HepG2 (cell line): ENCODE measurements at regions not wholly inside any gene's neighbourhood (a gene's known extent, or its start where the extent isn't known, plus 50 kb on each side); places are given as distances from the start of the nearest gene placed in this dataset.
A peak's percentile ranks its signal among the peaks of the same experiment; 100 is the strongest.

Source experiments
- ATAC-seq: fragments of 200-7000 bp; cut with Tn5 transposase; 3 replicates; pipeline ENCODE4 v1.9.1; 2020; ENCODE audit warnings: mild to moderate bottlenecking, moderate library complexity
- BruUV-seq: library from RNA; stranded (reverse); fragments of 400-500 nt; replicated peaks from 2 replicates; lab custom pipeline; 2021; lab: Mats Ljungman, UMichigan
- CTCF ChIA-PET: fragments of 300-600 bp; formaldehyde crosslinking; extraction: SDS; loops from one replicate; lab custom pipeline; 2021; ENCODE audit warnings: low total read pairs, inconsistent platforms, low intra/inter-chr PET ratio; lab: Yijun Ruan, JAX
- POLR2A ChIA-PET: fragments of 350-600 bp; sonication (Branson Sonifier 250); formaldehyde crosslinking; loops from one replicate; lab custom pipeline; 2020; ENCODE audit warnings: antibody characterized with exemption, inconsistent platforms; lab: Yijun Ruan, JAX
- DNase-seq: peaks from one replicate; pipeline ENCODE4 v3.0.0-alpha.2; 2015; ENCODE audit warnings: low spot score
- FAIRE-seq: peaks from 3 replicates; lab custom pipeline; 2011; peaks lifted over from hg19 to GRCh38; lab: Jason Lieb, UNC
- H2AFZ ChIP-seq: one replicate; pipeline ENCODE4 v1.6.1; 2011; ENCODE audit warnings: low read length, inconsistent platforms
- H3K27ac ChIP-seq: fragments of 300-600 bp; 3 replicates; pipeline ENCODE4 v1.8.0; 2011; ENCODE audit warnings: mixed run types, mild to moderate bottlenecking, mixed read lengths, low read length, inconsistent platforms; ENCODE audit not compliant: insufficient read depth; ENCODE audit errors: extremely low read length
- H3K27me3 ChIP-seq, 2 experiments: fragments of 200-600 bp in 1 of 2; 2 replicates in 1 of 2; 3 replicates in 1 of 2; pipeline versions ENCODE4 v1.6.0 to v1.8.0; 2011; ENCODE audit warnings: low read length in 2 of 2, mild to moderate bottlenecking in 2 of 2, moderate library complexity in 2 of 2, inconsistent platforms in 1 of 2; ENCODE audit not compliant: insufficient read depth in 2 of 2, control insufficient read depth in 1 of 2
- H3K36me3 ChIP-seq, 2 experiments: fragments of 200-600 bp in 1 of 2; replicated peaks in 1 of 2; 2 replicates in 1 of 2; 3 replicates in 1 of 2; pipeline versions ENCODE4 v1.5.1 to v1.8.0; 2011; ENCODE audit warnings: low read length in 2 of 2, inconsistent platforms in 1 of 2; ENCODE audit not compliant: insufficient read depth in 2 of 2, control insufficient read depth in 1 of 2
- H3K4me1 ChIP-seq: 2 replicates; pipeline ENCODE4 v1.5.1; 2012; ENCODE audit warnings: low read length, inconsistent platforms; ENCODE audit not compliant: insufficient read depth
- H3K4me2 ChIP-seq: 2 replicates; pipeline ENCODE4 v1.6.0; 2011; ENCODE audit warnings: low read depth, low read length, inconsistent platforms
- H3K4me3 ChIP-seq, 3 experiments: fragments of 200-600 bp in 1 of 3; sonication (generic), shearing (Covaris generic) in 1 of 3; replicated peaks in 1 of 3; 2 replicates each; pipeline ENCODE4 v1.5.1; 2011 to 2016; ENCODE audit warnings: low read length in 3 of 3, inconsistent platforms in 2 of 3, low read depth in 2 of 3, mild to moderate bottlenecking in 2 of 3, control low read depth in 1 of 3, mixed read lengths in 1 of 3; ENCODE audit not compliant: insufficient read depth in 1 of 3
- H3K79me2 ChIP-seq: one replicate; pipeline ENCODE4 v1.6.1; 2011; ENCODE audit warnings: low read length, inconsistent platforms; ENCODE audit not compliant: insufficient read depth
- H3K9ac ChIP-seq: 2 replicates; pipeline ENCODE4 v1.6.0; 2011; ENCODE audit warnings: mild to moderate bottlenecking, low read depth, low read length, inconsistent platforms; ENCODE audit not compliant: insufficient read depth
- H3K9me3 ChIP-seq: 2 replicates; pipeline ENCODE4 v1.5.1; 2012; ENCODE audit warnings: mild to moderate bottlenecking, low read length
- H4K20me1 ChIP-seq: 2 replicates; pipeline ENCODE4 v1.6.0; 2011; ENCODE audit warnings: inconsistent platforms, mild to moderate bottlenecking, low read length, moderate library complexity; ENCODE audit not compliant: insufficient read depth
- ATF7 ChIP-seq, 2 experiments: fragments of 450-650 bp in 1 of 2; sonication (generic) in 1 of 2; formaldehyde crosslinking in 1 of 2; IDR thresholded peaks; 2 replicates each; pipeline versions ENCODE4 v1.4.0 to v1.6.1; 2016 to 2020; ENCODE audit warnings: antibody characterized with exemption in 1 of 2, mild to moderate bottlenecking in 1 of 2, missing genetic modification reagents in 1 of 2
- CREB1 ChIP-seq, 2 experiments: fragments of 450-650 bp in 1 of 2; IDR thresholded peaks; 2 replicates each; pipeline ENCODE4 v1.6.1; 2016 to 2017; ENCODE audit warnings: control low read depth in 1 of 2, mild to moderate bottlenecking in 1 of 2, missing compliant biosample characterization in 1 of 2, missing genetic modification characterization in 1 of 2
- HNRNPL ChIP-seq: fragments of 200-400 bp; formaldehyde crosslinking; IDR thresholded peaks from 2 replicates; pipeline ENCODE4 v1.6.1; 2017; ENCODE audit warnings: mild to moderate bottlenecking, low read depth, low read length
- MIER3 ChIP-seq: IDR thresholded peaks from 2 replicates; pipeline ENCODE4 v1.6.1; 2016; ENCODE audit warnings: missing compliant biosample characterization, borderline replicate concordance
- TERF1 ChIP-seq: sonication (generic); formaldehyde crosslinking; IDR thresholded peaks from 2 replicates; pipeline ENCODE4 v1.8.0; 2022; ENCODE audit warnings: mild to moderate bottlenecking, missing genetic modification reagents, moderate library complexity
- ZSCAN22 ChIP-seq: sonication (generic); formaldehyde crosslinking; IDR thresholded peaks from 2 replicates; pipeline ENCODE4 v1.4.0; 2020; ENCODE audit warnings: mild to moderate bottlenecking, missing genetic modification reagents
- WGBS: methylation state at CpG from one replicate; pipeline ENCODE4 v1.1.6; 2017; ENCODE audit warnings: low lambda C conversion rate; 5-methylcytosine and 5-hydroxymethylcytosine counted together
- in situ Hi-C: cut with HindIII; loops from 2 replicates; pipeline ENCODE4 v1.10.0; 2017; ENCODE audit warnings: low pct_unique_long_range_greater_than_20kb; ENCODE audit not compliant: extremely low pct_ligation_motif_present
- intact Hi-C: fragments of 100-400 bp; cut with micrococcal nuclease; formaldehyde crosslinking; loops from one replicate; pipeline ENCODE4 v1.10.0; 2022; ENCODE audit not compliant: unreplicated experiment

- WGBS, result 14% methylated on average over 4 of the region's 4 CpGs
- FAIRE-seq, result no peak
- Histone ChIP-seq H3K9ac (no peak overlapping the region), H3K36me3 (no peaks in the 10 kb centered on the region), H3K27me3 (no peaks in the 10 kb centered on the region), H3K9me3 (no peaks in the 10 kb centered on the region), H4K20me1 (no peaks in the 10 kb centered on the region), H3K27ac (no peak overlapping the region), H3K4me2 (no peak overlapping the region), H3K79me2 (no peaks in the 10 kb centered on the region), H2AFZ (no peak overlapping the region), H3K4me3 (no peak overlapping the region), H3K4me1 (no peaks in the 10 kb centered on the region)
- TF ChIP-seq MIER3 (CRISPR knock-in tag) (no peak), HNRNPL (no peak), TERF1 (CRISPR knock-in tag) (no peak)
- CTCF ChIA-PET, result no interaction called here
- BruUV-seq, result no TSS peak
- POLR2A ChIA-PET, result no interaction called here
- no peak for ATAC-seq
- no peak for DNase-seq
- in situ Hi-C loops (no loop called here), intact Hi-C loops (no loop called here)
Observed at GRCh38 chr2:58721912-58722591, 480.9 kb upstream of the FANCL start.

DNA sequence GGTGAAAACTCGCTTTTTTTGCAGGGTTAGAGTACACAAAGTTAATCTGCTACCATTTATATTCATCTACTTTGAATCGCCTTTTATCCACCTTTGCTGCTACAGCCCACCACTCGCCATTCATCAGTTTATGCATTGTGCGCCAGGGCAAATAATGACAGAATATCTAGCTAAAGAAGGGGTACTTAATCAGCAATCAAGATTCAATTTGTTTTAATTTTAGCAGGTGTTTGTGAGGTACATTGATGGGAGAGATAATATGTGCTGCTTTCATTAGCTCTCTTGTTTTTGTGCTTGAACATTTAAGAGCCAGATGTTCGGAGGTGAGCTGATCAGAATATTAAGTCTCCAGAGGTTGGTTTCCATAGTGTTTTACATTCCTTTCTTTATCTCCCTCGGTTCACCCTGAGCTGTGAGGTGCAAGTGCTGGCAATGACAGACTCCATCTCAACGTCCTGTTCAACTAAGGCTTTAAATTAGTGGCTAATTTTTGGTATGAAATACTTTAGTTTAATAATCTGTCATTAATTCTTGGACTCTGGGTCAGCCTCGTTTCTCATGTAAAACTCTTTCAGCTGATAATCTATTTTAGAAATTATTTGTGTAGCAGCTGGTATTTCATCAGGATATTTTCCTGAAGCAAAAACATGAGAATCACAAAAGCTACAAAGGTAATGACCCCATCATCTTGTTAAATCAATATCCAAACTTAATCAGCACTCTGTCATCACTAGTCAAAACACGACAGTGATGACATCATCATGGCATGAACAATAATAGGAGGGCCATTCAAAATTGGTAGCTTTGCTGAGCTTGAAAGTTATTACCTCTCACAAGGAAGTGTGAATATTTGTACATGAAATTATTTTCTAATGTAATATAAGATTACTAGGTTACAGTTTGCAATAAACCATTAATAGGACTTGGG is 479.9 kb upstream of the FANCL start:
- in situ Hi-C loops (no loop called here), intact Hi-C loops (no loop called here)
- Histone ChIP-seq H3K27me3 (no peaks in the 10 kb centered on the region), H3K4me3 (no peak overlapping the region), H3K9me3 (no peaks in the 10 kb centered on the region), H3K79me2 (no peaks in the 10 kb centered on the region), H3K9ac (no peak overlapping the region), H2AFZ (no peak overlapping the region), H3K4me2 (no peak overlapping the region), H3K4me1 (no peaks in the 10 kb centered on the region), H3K27ac (no peak overlapping the region), H3K36me3 (no peaks in the 10 kb centered on the region), H4K20me1 (no peaks in the 10 kb centered on the region)
- no peak for ATAC-seq
- BruUV-seq, result no TSS peak
- no peak for DNase-seq
- FAIRE-seq, result no peak
- TF ChIP-seq ATF7 (IDR thresholded peaks at IDR 0.05) (peak; percentile 96), ATF7 (CRISPR knock-in tag; IDR thresholded peaks at IDR 0.05) (no peak), CREB1 (IDR thresholded peaks at IDR 0.05) (peak; percentile 89), CREB1 (CRISPR knock-in tag; IDR thresholded peaks at IDR 0.05) (no peak), ZSCAN22 (CRISPR knock-in tag) (no peak)
- ChIA-PET POLR2A (no interaction called here), CTCF (no interaction called here)
- 14% methylated on average over 9 of the region's 9 CpGs for WGBS
